H1 (cell line): ENCODE measurements at regions not wholly inside any gene's neighbourhood (a gene's known extent, or its start where the extent isn't known, plus 50 kb on each side); places are given as distances from the start of the nearest gene placed in this dataset.

Experiments
- CTCF ChIA-PET: fragments of 300-600 bp; sonication (Branson Sonifier 250); formaldehyde crosslinking; loops from one replicate; lab custom pipeline; 2021; ENCODE audit not compliant: partially characterized antibody; lab: Charles Lee
- POLR2A ChIA-PET: fragments of 300-600 bp; sonication (Branson Sonifier 250); formaldehyde crosslinking; loops from one replicate; lab custom pipeline; 2021; ENCODE audit warnings: inconsistent platforms; ENCODE audit not compliant: partially characterized antibody; lab: Charles Lee
- DNase-seq, 2 experiments: peaks; one replicate each; pipeline versions ENCODE4 v3.0.0 to v3.0.0-alpha.2; 2010 to 2022; ENCODE audit warnings: low spot score in 2 of 2, low read depth in 1 of 2, mixed read lengths in 1 of 2
- FAIRE-seq: peaks from 2 replicates; lab custom pipeline; 2011; peaks lifted over from hg19 to GRCh38; lab: Jason Lieb, UNC
- H2AFZ ChIP-seq: 2 replicates; pipeline ENCODE4 v1.8.1; 2012; ENCODE audit warnings: low read length, inconsistent platforms
- H2AK5ac ChIP-seq: 2 replicates; pipeline ENCODE4 v1.6.1; 2013; ENCODE audit warnings: low read depth, low read length
- H2BK120ac ChIP-seq: replicated peaks from 2 replicates; pipeline ENCODE3; 2013; ENCODE audit warnings: low read depth, low read length, inconsistent platforms
- H2BK12ac ChIP-seq: 2 replicates; pipeline ENCODE4 v1.6.1; 2013; ENCODE audit warnings: low read depth, low read length
- H2BK15ac ChIP-seq: 2 replicates; pipeline ENCODE4 v1.6.1; 2013; ENCODE audit warnings: low read length
- H2BK20ac ChIP-seq: 2 replicates; pipeline ENCODE4 v1.6.1; 2013; ENCODE audit warnings: low read length
- H2BK5ac ChIP-seq: 2 replicates; pipeline ENCODE4 v1.6.1; 2013; ENCODE audit warnings: low read depth, low read length
- H3K14ac ChIP-seq: 2 replicates; pipeline ENCODE4 v1.6.1; 2013; ENCODE audit warnings: inconsistent platforms; ENCODE audit not compliant: insufficient read length
- H3K18ac ChIP-seq: 2 replicates; pipeline ENCODE4 v1.6.1; 2013; ENCODE audit warnings: low read length; ENCODE audit errors: extremely low read depth
- H3K23ac ChIP-seq: 2 replicates; pipeline ENCODE4 v1.6.1; 2013; ENCODE audit warnings: inconsistent platforms; ENCODE audit not compliant: insufficient read length
- H3K23me2 ChIP-seq: 2 replicates; pipeline ENCODE4 v1.6.1; 2013; ENCODE audit warnings: low read depth, low read length
- H3K27ac ChIP-seq: 2 replicates; pipeline ENCODE4 v1.6.1; 2011; ENCODE audit warnings: low read depth, low read length, inconsistent platforms
- H3K27me3 ChIP-seq, 4 experiments: replicated peaks in 1 of 4; 1 replicate in 1 of 4; 2 replicates in 3 of 4; pipeline versions ENCODE4 v1.6.1 to v1.8.1; 2011 to 2013; ENCODE audit warnings: low read length in 3 of 4, mild to moderate bottlenecking in 3 of 4, inconsistent platforms in 2 of 4, mixed read lengths in 2 of 4, moderate library complexity in 1 of 4; ENCODE audit not compliant: control insufficient read depth in 3 of 4, insufficient read depth in 3 of 4; ENCODE audit errors: extremely low read depth in 1 of 4
- H3K36me3 ChIP-seq, 4 experiments: 2 replicates each; pipeline versions ENCODE4 v1.6.1 to v1.8.1; 2011 to 2013; ENCODE audit warnings: mild to moderate bottlenecking in 4 of 4, low read length in 3 of 4, moderate library complexity in 2 of 4, control low read depth in 1 of 4, inconsistent platforms in 1 of 4; ENCODE audit not compliant: insufficient read depth in 4 of 4, control insufficient read depth in 2 of 4
- H3K4ac ChIP-seq: replicated peaks from 2 replicates; pipeline ENCODE3; 2013; ENCODE audit warnings: low read length, low read depth, mixed read lengths, inconsistent platforms; ENCODE audit not compliant: insufficient read length
- H3K4me1 ChIP-seq, 4 experiments: replicated peaks in 1 of 4; 1 replicate in 1 of 4; 2 replicates in 3 of 4; pipeline versions ENCODE4 v1.6.1 to v1.8.1; 2011 to 2013; ENCODE audit warnings: low read length in 3 of 4, inconsistent platforms in 2 of 4, mixed read lengths in 1 of 4; ENCODE audit not compliant: insufficient read depth in 4 of 4, control insufficient read depth in 3 of 4
- H3K4me2 ChIP-seq, 2 experiments: 2 replicates each; pipeline versions ENCODE4 v1.6.1 to v1.8.1; 2011 to 2013; ENCODE audit warnings: low read depth in 2 of 2, low read length in 2 of 2, control low read depth in 1 of 2, inconsistent platforms in 1 of 2, mild to moderate bottlenecking in 1 of 2; ENCODE audit not compliant: insufficient read depth in 1 of 2
- H3K4me3 ChIP-seq, 4 experiments: fragments of 200-600, 300-600 bp in 1 of 4; sonication (generic), shearing (Covaris generic), sonication (Bioruptor Twin) in 1 of 4; 2 replicates each; pipeline versions ENCODE4 v1.5.1 to v1.8.1; 2011 to 2016; ENCODE audit warnings: low read length in 4 of 4, low read depth in 3 of 4, control low read depth in 2 of 4, inconsistent platforms in 2 of 4, mild to moderate bottlenecking in 2 of 4, mixed read lengths in 1 of 4, moderate library complexity in 1 of 4; ENCODE audit not compliant: insufficient read depth in 2 of 4; ENCODE audit errors: extremely low read depth in 1 of 4
- H3K56ac ChIP-seq: replicated peaks from 2 replicates; pipeline ENCODE3; 2013; ENCODE audit warnings: low read depth, mild to moderate bottlenecking, mixed read lengths, low read length, inconsistent platforms; ENCODE audit not compliant: insufficient read length
- H3K79me1 ChIP-seq: 2 replicates; pipeline ENCODE4 v1.6.1; 2013; ENCODE audit warnings: low read depth, low read length, control low read depth
- H3K79me2 ChIP-seq, 2 experiments: 2 replicates each; pipeline versions ENCODE4 v1.6.1 to v1.8.1; 2012 to 2013; ENCODE audit warnings: low read length in 2 of 2, mild to moderate bottlenecking in 2 of 2, inconsistent platforms in 1 of 2; ENCODE audit not compliant: insufficient read depth in 2 of 2, control insufficient read depth in 1 of 2
- H3K9ac ChIP-seq, 4 experiments: replicated peaks in 1 of 4; 1 replicate in 1 of 4; 2 replicates in 3 of 4; pipeline versions ENCODE4 v1.6.1 to v1.8.1; 2011 to 2013; ENCODE audit warnings: low read depth in 3 of 4, low read length in 3 of 4, control low read depth in 2 of 4, mild to moderate bottlenecking in 2 of 4, moderate library complexity in 2 of 4, inconsistent platforms in 1 of 4; ENCODE audit errors: extremely low read depth in 1 of 4
- H3K9me3 ChIP-seq, 2 experiments: 2 replicates each; pipeline versions ENCODE4 v1.6.1 to v1.8.1; 2012 to 2013; ENCODE audit warnings: mild to moderate bottlenecking in 2 of 2, moderate library complexity in 2 of 2, control low read depth in 1 of 2, inconsistent platforms in 1 of 2, low read depth in 1 of 2, low read length in 1 of 2, mixed read lengths in 1 of 2; ENCODE audit not compliant: insufficient read depth in 2 of 2
- H4K20me1 ChIP-seq, 2 experiments: replicated peaks in 1 of 2; 2 replicates each; pipeline versions ENCODE3 to v1.8.1; 2011 to 2013; ENCODE audit warnings: inconsistent platforms in 2 of 2, low read length in 2 of 2, mild to moderate bottlenecking in 1 of 2; ENCODE audit not compliant: insufficient read depth in 2 of 2, control insufficient read depth in 1 of 2
- H4K5ac ChIP-seq: 2 replicates; pipeline ENCODE4 v1.6.1; 2013; ENCODE audit warnings: low read length, low read depth, mixed read lengths, inconsistent platforms; ENCODE audit not compliant: insufficient read length
- H4K8ac ChIP-seq: 2 replicates; pipeline ENCODE4 v1.8.0; 2013; ENCODE audit warnings: mild to moderate bottlenecking, moderate library complexity, low read length, inconsistent platforms; ENCODE audit not compliant: insufficient read depth; ENCODE audit errors: extremely low read depth
- H4K91ac ChIP-seq: replicated peaks from 2 replicates; pipeline ENCODE3; 2013; ENCODE audit warnings: low read length, mixed read lengths, inconsistent platforms; ENCODE audit not compliant: insufficient read length
- POLR2AphosphoS5 ChIP-seq: IDR thresholded peaks from 2 replicates; pipeline ENCODE4 v1.6.1; 2011; ENCODE audit warnings: low read depth, low read length
- POU5F1 ChIP-seq: IDR thresholded peaks from 2 replicates; pipeline ENCODE4 v1.6.1; 2011; ENCODE audit warnings: low read depth, mild to moderate bottlenecking, low read length, moderate library complexity
- SIN3A ChIP-seq, 2 experiments: IDR thresholded peaks in 1 of 2; conservative IDR thresholded peaks in 1 of 2; 2 replicates each; pipeline ENCODE4 v1.6.1; 2011 to 2012; ENCODE audit warnings: low read length in 2 of 2, improper control_type of control experiment in 1 of 2, low read depth in 1 of 2, mild to moderate bottlenecking in 1 of 2
- SP4 ChIP-seq: IDR thresholded peaks from 2 replicates; pipeline ENCODE4 v1.6.1; 2012; ENCODE audit warnings: low read length, inconsistent platforms
- WGBS, 2 experiments: shearing (Covaris generic) in 1 of 2; methylation state at CpG; one replicate each; pipeline versions ENCODE4 v1.1.6 to v1.1.7; 2013 to 2015; ENCODE audit warnings: low lambda C conversion rate in 2 of 2, mixed read lengths in 2 of 2, inconsistent platforms in 1 of 2, low coverage in 1 of 2, missing lambda C conversion rate in 1 of 2; ENCODE audit not compliant: insufficient replicate concordance in 2 of 2, insufficient coverage in 1 of 2, insufficient read length in 1 of 2; ENCODE audit errors: extremely low coverage in 1 of 2, missing lambda C conversion rate in 1 of 2; 5-methylcytosine and 5-hydroxymethylcytosine counted together

- Histone ChIP-seq H2BK15ac (no peak overlapping the region), H3K4me2 (no peak overlapping the region), H3K14ac (no peak overlapping the region), H2BK120ac (no peak overlapping the region), H4K91ac (no peak overlapping the region), H3K18ac (no peak overlapping the region), H3K9me3 (no peaks in the 10 kb centered on the region; a peak in 1 of 4 replicates), H4K5ac (no peak overlapping the region), H3K9ac (no peak overlapping the region), H2BK5ac (no peak overlapping the region), H3K36me3 (no peaks in the 10 kb centered on the region), H3K4ac (no peak overlapping the region), H2AK5ac (no peak overlapping the region), H2AFZ (no peak overlapping the region), H3K79me2 (no peaks in the 10 kb centered on the region), H3K23me2 (no peaks in the 10 kb centered on the region), H4K8ac (no peak overlapping the region), H3K79me1 (no peaks in the 10 kb centered on the region), H3K4me1 (no peaks in the 10 kb centered on the region), H3K23ac (no peak overlapping the region), H4K20me1 (no peaks in the 10 kb centered on the region), H3K27me3 (peaks cover 0 to 1% (median 0%) of the 10 kb centered on the region in 4 experiments; a peak in 1 of 7 replicates), H3K56ac (no peak overlapping the region), H2BK20ac (no peak overlapping the region), H3K4me3 (no peak overlapping the region), H2BK12ac (no peak overlapping the region), H3K27ac (no peak overlapping the region)
- WGBS, 2 experiments, result 85% methylated on average over 4 of the region's 4 CpGs; no CpG with 5 or more reads in 1 of the 2 experiments
- CTCF ChIA-PET, result interaction anchor here (1.1 kb wide), 1 partner anchor 28 kb away, joined by 3 read pairs; no protein-coding TSS in a partner anchor
- no peak for DNase-seq
- POLR2A ChIA-PET, result no interaction called here
- no peak for TF ChIP-seq POLR2AphosphoS5
- no peak for TF ChIP-seq SP4
- no peak for TF ChIP-seq SIN3A (conservative IDR thresholded peaks at IDR 0.05 in 1 of 2, IDR thresholded peaks at IDR 0.05 in 1 of 2; ENCODE audit: low read depth in 1 of 2, low read length in 2 of 2)
- no peak for TF ChIP-seq POU5F1
- FAIRE-seq, result no peak
These were observed 142.1 kb downstream of the POSTN start for GRCh38 chr13:37456506-37456905.
